ENCODE measurements at regions not wholly inside any gene's neighbourhood (a gene's known extent, or its start where the extent isn't known, plus 50 kb on each side); places are given as distances from the start of the nearest gene placed in this dataset.
"Not testable (repeated sequence)": the region's sequence is repeated elsewhere in the genome, so short reads cannot be mapped to it uniquely, and the experiment has no call there.

GRCh38 chr5:106047341-106047740, 1623.4 kb downstream of the EFNA5 start:
- no peak for DNase-seq
- Mint-ChIP-seq H3K36me3 (no peaks in the 10 kb centered on the region), H3K4me1 (no peaks in the 10 kb centered on the region), H3K9me3 (peaks cover 0 to 19% (median 3%) of the 10 kb centered on the region in 5 donors), H3K4me3 (no peak overlapping the region), H3K27me3 (no peaks in the 10 kb centered on the region), H3K27ac (no peak overlapping the region)
- no peaks in the 10 kb centered on the region for H3K27me3 ChIP-seq (ENCODE audit: insufficient read depth, low read length, poor library complexity, severe bottlenecking)
- H3K4me3 ChIP-seq (ENCODE audit: low read length): no peak overlapping the region
- no peaks in the 10 kb centered on the region for H3K4me1 ChIP-seq (ENCODE audit: insufficient read depth, low read length)
- ChIA-PET POLR2A (no interaction called here), CTCF (no interaction called here)
- H3K9me3 ChIP-seq (ENCODE audit: low read length): no peaks in the 10 kb centered on the region
- no peaks in the 10 kb centered on the region for H3K36me3 ChIP-seq (ENCODE audit: insufficient read depth, low read length)
- no peak overlapping the region for H3K27ac ChIP-seq (ENCODE audit: low read depth, low read length)

- H3K4me3 Mint-ChIP-seq; H3K9me3 ChIP-seq (ENCODE audit: low read length); H3K36me3 Mint-ChIP-seq; H3K27me3 Mint-ChIP-seq; H3K36me3 ChIP-seq (ENCODE audit: insufficient read depth, low read length); H3K27ac ChIP-seq (ENCODE audit: low read depth, low read length); CTCF ChIA-PET; H3K4me1 ChIP-seq (ENCODE audit: insufficient read depth, low read length); H3K27ac Mint-ChIP-seq; H3K27me3 ChIP-seq (ENCODE audit: insufficient read depth, low read length, poor library complexity, severe bottlenecking); POLR2A ChIA-PET; DNase-seq; H3K4me3 ChIP-seq (ENCODE audit: low read length); H3K4me1 Mint-ChIP-seq: not testable (repeated sequence)
- peaks cover 3 to 19% (median 7%) of the 10 kb centered on the region in 5 donors for H3K9me3 Mint-ChIP-seq
These were observed 1638.7 kb downstream of the EFNA5 start for GRCh38 chr5:106032069-106032468.

GRCh38 chr5:106028314-106028713, 1642.4 kb downstream of the EFNA5 start:
- H3K4me1 ChIP-seq (ENCODE audit: insufficient read depth, low read length): no peaks in the 10 kb centered on the region
- H3K27me3 ChIP-seq (ENCODE audit: insufficient read depth, low read length, poor library complexity, severe bottlenecking): no peaks in the 10 kb centered on the region
- CTCF ChIA-PET: no interaction called here
- no peak overlapping the region for H3K27ac Mint-ChIP-seq
- H3K4me3 ChIP-seq (ENCODE audit: low read length): no peak overlapping the region
- no peaks in the 10 kb centered on the region for H3K27me3 Mint-ChIP-seq
- H3K4me1 Mint-ChIP-seq: no peaks in the 10 kb centered on the region
- no peak overlapping the region for H3K4me3 Mint-ChIP-seq
- POLR2A ChIA-PET: no interaction called here
- H3K9me3 Mint-ChIP-seq: peaks cover 3 to 21% (median 9%) of the 10 kb centered on the region in 5 donors
- DNase-seq: no peak
- H3K9me3 ChIP-seq (ENCODE audit: low read length): no peaks in the 10 kb centered on the region
- no peaks in the 10 kb centered on the region for H3K36me3 ChIP-seq (ENCODE audit: insufficient read depth, low read length)
- H3K36me3 Mint-ChIP-seq: no peaks in the 10 kb centered on the region
- H3K27ac ChIP-seq (ENCODE audit: low read depth, low read length): no peak overlapping the region

GRCh38 chr5:106020894-106021293, 1649.8 kb downstream of the EFNA5 start:
- peaks cover 1 to 33% (median 11%) of the 10 kb centered on the region in 5 donors for H3K9me3 Mint-ChIP-seq
- no peak overlapping the region for H3K4me3 Mint-ChIP-seq
- Histone ChIP-seq H3K27ac (ENCODE audit: low read depth, low read length) (no peak overlapping the region), H3K36me3 (ENCODE audit: insufficient read depth, low read length) (no peaks in the 10 kb centered on the region), H3K4me3 (ENCODE audit: low read length) (no peak overlapping the region), H3K9me3 (ENCODE audit: low read length) (no peaks in the 10 kb centered on the region), H3K4me1 (ENCODE audit: insufficient read depth, low read length) (no peaks in the 10 kb centered on the region), H3K27me3 (ENCODE audit: insufficient read depth, low read length, poor library complexity, severe bottlenecking) (no peaks in the 10 kb centered on the region)
- H3K27ac Mint-ChIP-seq: no peak overlapping the region
- H3K4me1 Mint-ChIP-seq: no peaks in the 10 kb centered on the region
- ChIA-PET CTCF (no interaction called here), POLR2A (no interaction called here)
- DNase-seq: no peak
- no peaks in the 10 kb centered on the region for H3K27me3 Mint-ChIP-seq
- H3K36me3 Mint-ChIP-seq: peaks cover 0 to 2% (median 0%) of the 10 kb centered on the region in 3 donors

- Histone ChIP-seq H3K9me3 (ENCODE audit: low read length) (no peaks in the 10 kb centered on the region), H3K27me3 (ENCODE audit: insufficient read depth, low read length, poor library complexity, severe bottlenecking) (no peaks in the 10 kb centered on the region), H3K27ac (ENCODE audit: low read depth, low read length) (no peak overlapping the region), H3K4me1 (ENCODE audit: insufficient read depth, low read length) (no peaks in the 10 kb centered on the region), H3K4me3 (ENCODE audit: low read length) (no peak overlapping the region), H3K36me3 (ENCODE audit: insufficient read depth, low read length) (no peaks in the 10 kb centered on the region)
- Mint-ChIP-seq H3K4me1 (no peaks in the 10 kb centered on the region), H3K27me3 (no peaks in the 10 kb centered on the region), H3K9me3 (peaks cover 1 to 24% (median 12%) of the 10 kb centered on the region in 5 donors), H3K27ac (no peak overlapping the region), H3K4me3 (no peak overlapping the region), H3K36me3 (peaks cover 0 to 2% (median 0%) of the 10 kb centered on the region in 3 donors)
- ChIA-PET POLR2A (no interaction called here), CTCF (no interaction called here)
- DNase-seq: no peak
These were observed 1651.5 kb downstream of the EFNA5 start for GRCh38 chr5:106019261-106019660.

GRCh38 chr5:106017243-106017857, 1653.4 kb downstream of the EFNA5 start:
- no peak overlapping the region for H3K27ac Mint-ChIP-seq
- CTCF ChIA-PET: no interaction called here
- no peak for DNase-seq

GRCh38 chr5:106014262-106014661, 1656.5 kb downstream of the EFNA5 start:
- ChIA-PET CTCF (no interaction called here), POLR2A (no interaction called here)
- no peaks in the 10 kb centered on the region for H3K4me1 ChIP-seq (ENCODE audit: insufficient read depth, low read length)
- H3K4me1 Mint-ChIP-seq: no peaks in the 10 kb centered on the region
- no peaks in the 10 kb centered on the region for H3K27me3 Mint-ChIP-seq
- peaks cover 0 to 2% (median 0%) of the 10 kb centered on the region in 3 donors for H3K36me3 Mint-ChIP-seq
- peaks cover 0 to 14% (median 6%) of the 10 kb centered on the region in 5 donors for H3K9me3 Mint-ChIP-seq
- H3K9me3 ChIP-seq (ENCODE audit: low read length): no peaks in the 10 kb centered on the region
- no peaks in the 10 kb centered on the region for H3K27me3 ChIP-seq (ENCODE audit: insufficient read depth, low read length, poor library complexity, severe bottlenecking)
- H3K4me3 Mint-ChIP-seq: no peak overlapping the region
- no peaks in the 10 kb centered on the region for H3K36me3 ChIP-seq (ENCODE audit: insufficient read depth, low read length)
- H3K27ac ChIP-seq (ENCODE audit: low read depth, low read length): no peak overlapping the region
- no peak overlapping the region for H3K27ac Mint-ChIP-seq
- H3K4me3 ChIP-seq (ENCODE audit: low read length): no peak overlapping the region
- DNase-seq: no peak

More at GRCh38 chr5:106017243-106017857, 1653.4 kb downstream of the EFNA5 start:
- POLR2A ChIA-PET: no interaction called here
- Histone ChIP-seq H3K9me3 (ENCODE audit: low read length) (no peaks in the 10 kb centered on the region), H3K27me3 (ENCODE audit: insufficient read depth, low read length, poor library complexity, severe bottlenecking) (no peaks in the 10 kb centered on the region), H3K4me1 (ENCODE audit: insufficient read depth, low read length) (no peaks in the 10 kb centered on the region), H3K36me3 (ENCODE audit: insufficient read depth, low read length) (no peaks in the 10 kb centered on the region), H3K4me3 (ENCODE audit: low read length) (no peak overlapping the region), H3K27ac (ENCODE audit: low read depth, low read length) (no peak overlapping the region)
- no peaks in the 10 kb centered on the region for H3K4me1 Mint-ChIP-seq
- no peak overlapping the region for H3K4me3 Mint-ChIP-seq
- H3K36me3 Mint-ChIP-seq: peaks cover 0 to 2% (median 0%) of the 10 kb centered on the region in 3 donors
- peaks cover 1 to 21% (median 12%) of the 10 kb centered on the region in 5 donors for H3K9me3 Mint-ChIP-seq
- H3K27me3 Mint-ChIP-seq: no peaks in the 10 kb centered on the region

GRCh38 chr5:106006242-106006641, 1664.5 kb downstream of the EFNA5 start:
- Histone ChIP-seq H3K27ac (ENCODE audit: low read depth, low read length) (no peak overlapping the region), H3K4me3 (ENCODE audit: low read length) (no peak overlapping the region), H3K36me3 (ENCODE audit: insufficient read depth, low read length) (no peaks in the 10 kb centered on the region), H3K27me3 (ENCODE audit: insufficient read depth, low read length, poor library complexity, severe bottlenecking) (no peaks in the 10 kb centered on the region), H3K9me3 (ENCODE audit: low read length) (no peaks in the 10 kb centered on the region), H3K4me1 (ENCODE audit: insufficient read depth, low read length) (no peaks in the 10 kb centered on the region)
- H3K9me3 Mint-ChIP-seq: peaks cover 2 to 19% (median 6%) of the 10 kb centered on the region in 5 donors
- no peak overlapping the region for H3K27ac Mint-ChIP-seq
- no peak for DNase-seq
- ChIA-PET CTCF (no interaction called here), POLR2A (no interaction called here)
- no peaks in the 10 kb centered on the region for H3K27me3 Mint-ChIP-seq
- H3K4me1 Mint-ChIP-seq: no peaks in the 10 kb centered on the region
- no peaks in the 10 kb centered on the region for H3K36me3 Mint-ChIP-seq
- no peak overlapping the region for H3K4me3 Mint-ChIP-seq

- peaks cover 5 to 32% (median 18%) of the 10 kb centered on the region in 5 donors for H3K9me3 Mint-ChIP-seq
- POLR2A ChIA-PET, H3K36me3 Mint-ChIP-seq: not testable (repeated sequence)
These were observed 1671.7 kb downstream of the EFNA5 start for GRCh38 chr5:105998991-105999390.

More at GRCh38 chr5:105998991-105999390, 1671.7 kb downstream of the EFNA5 start:
- H3K4me1 ChIP-seq (ENCODE audit: insufficient read depth, low read length); H3K27me3 ChIP-seq (ENCODE audit: insufficient read depth, low read length, poor library complexity, severe bottlenecking); H3K4me1 Mint-ChIP-seq; H3K9me3 ChIP-seq (ENCODE audit: low read length); H3K27ac ChIP-seq (ENCODE audit: low read depth, low read length); H3K4me3 Mint-ChIP-seq; H3K36me3 ChIP-seq (ENCODE audit: insufficient read depth, low read length); CTCF ChIA-PET; DNase-seq; H3K4me3 ChIP-seq (ENCODE audit: low read length); H3K27me3 Mint-ChIP-seq: not testable (repeated sequence)
- H3K27ac Mint-ChIP-seq: peak overlapping the region in 1 of 8 donors; percentile 76

Data from CD8-positive, alpha-beta memory T cell (primary cell).